ENCODE measurements at regions not wholly inside any gene's neighbourhood (a gene's known extent, or its start where the extent isn't known, plus 50 kb on each side); places are given as distances from the start of the nearest gene placed in this dataset.

GRCh38 chr9:13885258-13885657, 428.7 kb downstream of the NFIB start:
- TF ChIP-seq CTCF (conservative IDR thresholded peaks at IDR 0.05; ENCODE audit: low read length) = no peak
- no peak for TF ChIP-seq EZH2phosphoT487 (IDR thresholded peaks at IDR 0.05; ENCODE audit: borderline replicate concordance, low read depth, low read length)
- ChIA-PET CTCF (ENCODE audit: unreplicated experiment) (no interaction called here), POLR2A (interaction anchor here (0.7 kb wide), 1 partner anchor 15 kb away, joined by 3 read pairs; no protein-coding TSS in a partner anchor)

GRCh38 chr9:13879981-13880380, 434.0 kb downstream of the NFIB start:
- no peaks in the 10 kb centered on the region for H3K4me1 ChIP-seq (ENCODE audit: insufficient read depth, low read length, poor library complexity, severe bottlenecking)

More at GRCh38 chr9:13885258-13885657, 428.7 kb downstream of the NFIB start:
- H3K36me3 ChIP-seq (ENCODE audit: insufficient read depth, low read length) = no peaks in the 10 kb centered on the region
- intact Hi-C loops (cut with micrococcal nuclease; ENCODE audit: unreplicated experiment) = no loop called here
- no peak overlapping the region for H3K4me3 ChIP-seq (ENCODE audit: low read depth, low read length, poor library complexity, severe bottlenecking)
- no peaks in the 10 kb centered on the region for H3K9me3 ChIP-seq (ENCODE audit: low read length)
- no peaks in the 10 kb centered on the region for H3K79me2 ChIP-seq (ENCODE audit: insufficient read depth, low read depth, low read length)
- H2AFZ ChIP-seq (ENCODE audit: low read length) = no peak overlapping the region
- DNase-seq (ENCODE audit: low spot score) = no peak
- no peak overlapping the region for H3K27ac ChIP-seq (ENCODE audit: low read depth, low read length, poor library complexity, severe bottlenecking)
- no peaks in the 10 kb centered on the region for H3K4me1 ChIP-seq (ENCODE audit: insufficient read depth, low read length, poor library complexity, severe bottlenecking)
- H3K9me2 ChIP-seq (ENCODE audit: insufficient read depth, low read length) = no peaks in the 10 kb centered on the region
- no peaks in the 10 kb centered on the region for H4K20me1 ChIP-seq (ENCODE audit: insufficient read depth, low read length)
- no peak overlapping the region for H3K4me2 ChIP-seq (ENCODE audit: low read length)
- BruUV-seq (replicated peaks) = no TSS peak

More at GRCh38 chr9:13879981-13880380, 434.0 kb downstream of the NFIB start:
- no peak for DNase-seq (ENCODE audit: low spot score)
- no peaks in the 10 kb centered on the region for H3K9me3 ChIP-seq (ENCODE audit: low read length)
- H3K4me3 ChIP-seq (ENCODE audit: low read depth, low read length, poor library complexity, severe bottlenecking) = no peak overlapping the region
- H3K27ac ChIP-seq (ENCODE audit: low read depth, low read length, poor library complexity, severe bottlenecking) = no peak overlapping the region
- no peak overlapping the region for H3K4me2 ChIP-seq (ENCODE audit: low read length)
- ChIA-PET POLR2A (no interaction called here), CTCF (ENCODE audit: unreplicated experiment) (no interaction called here)
- no peaks in the 10 kb centered on the region for H3K9me2 ChIP-seq (ENCODE audit: insufficient read depth, low read length)
- H2AFZ ChIP-seq (ENCODE audit: low read length) = no peak overlapping the region
- TF ChIP-seq EZH2phosphoT487 (IDR thresholded peaks at IDR 0.05; ENCODE audit: borderline replicate concordance, low read depth, low read length) (no peak), CTCF (conservative IDR thresholded peaks at IDR 0.05; ENCODE audit: low read length) (no peak)
- BruUV-seq (replicated peaks) = no TSS peak
- H3K36me3 ChIP-seq (ENCODE audit: insufficient read depth, low read length) = no peaks in the 10 kb centered on the region
- no peaks in the 10 kb centered on the region for H4K20me1 ChIP-seq (ENCODE audit: insufficient read depth, low read length)
- intact Hi-C loops (cut with micrococcal nuclease; ENCODE audit: unreplicated experiment) = no loop called here
- H3K79me2 ChIP-seq (ENCODE audit: insufficient read depth, low read depth, low read length) = no peaks in the 10 kb centered on the region

All from OCI-LY7 (cell line).